GM12878 (cell line): ENCODE measurements at regions not wholly inside any gene's neighbourhood (a gene's known extent, or its start where the extent isn't known, plus 50 kb on each side); places are given as distances from the start of the nearest gene placed in this dataset.

ENCODE experiments used
- ATAC-seq: fragments of 200-7000 bp; cut with Tn5 transposase; 3 replicates; pipeline ENCODE4 v1.9.1; 2020; ENCODE audit warnings: mild to moderate bottlenecking, moderate library complexity
- BruUV-seq: library from RNA; stranded (reverse); fragments of 400-500 nt; replicated peaks from 2 replicates; lab custom pipeline; 2021; lab: Mats Ljungman, UMichigan
- CTCF ChIA-PET: fragments of 300-600 bp; sonication (Branson Sonifier 250); formaldehyde crosslinking; extraction: SDS; loops from one replicate; lab custom pipeline; 2021; ENCODE audit warnings: inconsistent platforms; lab: Yijun Ruan, JAX
- POLR2A ChIA-PET: fragments of 350-600 bp; formaldehyde crosslinking; extraction: SDS; loops from one replicate; lab custom pipeline; 2021; ENCODE audit warnings: inconsistent platforms; lab: Charles Lee
- RAD21 ChIA-PET: fragments of 300-600 bp; sonication (Branson Sonifier 250); formaldehyde crosslinking; loops from one replicate; lab custom pipeline; 2023; ENCODE audit warnings: antibody characterized with exemption; ENCODE audit not compliant: unreplicated experiment; lab: Charles Lee
- SMC1A ChIA-PET: fragments of 300-600 bp; sonication (Branson Sonifier 250); formaldehyde crosslinking; loops from one replicate; lab custom pipeline; 2023; ENCODE audit not compliant: unreplicated experiment, uncharacterized antibody; lab: Charles Lee
- DNase-seq: peaks from one replicate; pipeline ENCODE4 v3.0.0-alpha.2; 2011; ENCODE audit warnings: low read depth, low spot score
- FAIRE-seq: peaks from 3 replicates; lab custom pipeline; 2011; peaks lifted over from hg19 to GRCh38; lab: Jason Lieb, UNC
- H2AFZ ChIP-seq: 2 replicates; pipeline ENCODE4 v1.6.0; 2011; ENCODE audit warnings: low read depth, low read length, control low read depth; ENCODE audit not compliant: control insufficient read depth
- H3K27ac ChIP-seq: 2 replicates; pipeline ENCODE4 v1.5.1; 2011; ENCODE audit warnings: control low read depth; ENCODE audit not compliant: control insufficient read depth, insufficient read depth
- H3K27me3 ChIP-seq, 2 experiments: replicated peaks in 1 of 2; 2 replicates each; pipeline versions ENCODE4 v1.6.0 to v1.6.1; 2011; ENCODE audit warnings: low read length in 1 of 2; ENCODE audit not compliant: control insufficient read depth in 2 of 2, insufficient read depth in 2 of 2
- H3K36me3 ChIP-seq, 2 experiments: 2 replicates each; pipeline ENCODE4 v1.5.1; 2011; ENCODE audit warnings: low read length in 1 of 2; ENCODE audit not compliant: control insufficient read depth in 2 of 2, insufficient read depth in 2 of 2
- H3K4me1 ChIP-seq: 2 replicates; pipeline ENCODE4 v1.6.1; 2011; ENCODE audit warnings: mild to moderate bottlenecking, low read length, moderate library complexity, mixed read lengths; ENCODE audit not compliant: control insufficient read depth, insufficient read depth
- H3K4me2 ChIP-seq: 2 replicates; pipeline ENCODE4 v1.6.0; 2011; ENCODE audit warnings: control low read depth; ENCODE audit not compliant: control insufficient read depth, insufficient read depth
- H3K4me3 ChIP-seq: fragments of 200-600 bp; sonication (generic); 2 replicates; pipeline ENCODE4 v1.5.1; 2016
- H3K79me2 ChIP-seq: 2 replicates; pipeline ENCODE4 v1.6.0; 2011; ENCODE audit warnings: low read length; ENCODE audit not compliant: control insufficient read depth, insufficient read depth
- H3K9ac ChIP-seq: 2 replicates; pipeline ENCODE4 v1.8.0; 2011; ENCODE audit warnings: low read length, control low read depth, mixed read lengths; ENCODE audit not compliant: control insufficient read depth, insufficient read depth
- H3K9me3 ChIP-seq: replicated peaks from 3 replicates; pipeline ENCODE4 v1.5.1; 2011; ENCODE audit warnings: mild to moderate bottlenecking, low read length; ENCODE audit not compliant: control insufficient read depth, insufficient read depth
- H4K20me1 ChIP-seq: 2 replicates; pipeline ENCODE4 v1.6.0; 2011; ENCODE audit not compliant: control insufficient read depth, insufficient read depth
- ATF2 ChIP-seq: IDR thresholded peaks from 2 replicates; pipeline ENCODE4 v1.6.1; 2012; ENCODE audit warnings: low read length, inconsistent platforms
- CHD4 ChIP-seq: fragments of 200-600 bp; sonication (generic); IDR thresholded peaks from 2 replicates; pipeline ENCODE4 v1.6.1; 2016; ENCODE audit warnings: mild to moderate bottlenecking
- ELK1 ChIP-seq: IDR thresholded peaks from 2 replicates; pipeline ENCODE4 v1.6.1; 2012; ENCODE audit warnings: low read depth, low read length, improper control_type of control experiment
- EZH2 ChIP-seq: IDR thresholded peaks from 2 replicates; pipeline ENCODE4 v1.6.1; 2012; ENCODE audit warnings: low read depth, mild to moderate bottlenecking, control low read depth, inconsistent platforms, low read length, borderline replicate concordance; ENCODE audit not compliant: control insufficient read depth
- FOXK2 ChIP-seq: fragments of 450-650 bp; IDR thresholded peaks from 2 replicates; pipeline ENCODE4 v1.6.1; 2017; ENCODE audit warnings: mild to moderate bottlenecking, moderate library complexity
- MEF2A ChIP-seq: IDR thresholded peaks from 2 replicates; pipeline ENCODE4 v1.6.1; 2011; ENCODE audit warnings: low read depth, mild to moderate bottlenecking, low read length, moderate library complexity; ENCODE audit not compliant: insufficient read depth
- MTA2 ChIP-seq: fragments of 450-650 bp; IDR thresholded peaks from 2 replicates; pipeline ENCODE4 v1.6.1; 2016; ENCODE audit warnings: low read depth, mild to moderate bottlenecking, moderate library complexity
- POLR2AphosphoS2 ChIP-seq: IDR thresholded peaks from 2 replicates; pipeline ENCODE4 v1.6.1; 2011; ENCODE audit warnings: low read depth, mild to moderate bottlenecking, low read length, improper control_type of control experiment, moderate library complexity
- SIX5 ChIP-seq: IDR thresholded peaks from 2 replicates; pipeline ENCODE4 v1.6.1; 2011; ENCODE audit warnings: mild to moderate bottlenecking, low read depth, low read length, moderate library complexity; ENCODE audit not compliant: severe bottlenecking
- SP1 ChIP-seq: IDR thresholded peaks from one replicate; pipeline ENCODE4 v1.6.1; 2011; ENCODE audit warnings: low read depth, low read length
- in situ Hi-C: fragments of 300-500 bp; cut with MboI; formaldehyde crosslinking; loops from 9 replicates; pipeline ENCODE4 v1.14.3; 2018; ENCODE audit warnings: mixed read lengths
- intact Hi-C: fragments of 100-400 bp; cut with micrococcal nuclease; formaldehyde crosslinking; loops from one replicate; pipeline ENCODE4 v1.14.2; 2022; ENCODE audit not compliant: unreplicated experiment

DNA sequence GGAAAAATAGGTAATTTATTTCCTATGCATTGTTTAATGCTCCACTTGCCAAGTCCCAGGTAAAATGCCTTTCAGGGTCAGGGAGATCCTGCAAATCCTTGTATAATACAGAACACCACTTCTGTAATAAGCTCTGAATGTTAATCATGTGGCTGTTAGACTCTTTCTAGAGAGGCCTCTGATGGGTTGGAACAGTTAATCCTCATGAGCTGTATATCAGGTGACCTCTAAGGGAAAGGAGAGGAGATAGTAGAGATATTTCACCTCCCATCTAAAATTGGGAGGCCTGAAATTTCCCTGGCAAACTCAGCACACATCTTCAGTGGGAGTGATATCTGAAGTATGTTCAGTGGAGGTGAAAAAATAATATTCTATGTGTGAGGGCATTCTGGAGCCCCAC, 210.6 kb upstream of the WDFY3 start:
- ChIA-PET POLR2A (no interaction called here), RAD21 (no interaction called here), CTCF (no interaction called here), SMC1A (no interaction called here)
- BruUV-seq: no TSS peak
- no peak for TF ChIP-seq ELK1
- H3K4me1 ChIP-seq: no peaks in the 10 kb centered on the region
- no peaks in the 10 kb centered on the region for H3K36me3 ChIP-seq
- no peak overlapping the region for H3K4me3 ChIP-seq
- H4K20me1 ChIP-seq: no peaks in the 10 kb centered on the region
- no peak overlapping the region for H3K27ac ChIP-seq
- in situ Hi-C loops: no loop called here
- FAIRE-seq: no peak
- intact Hi-C loops: no loop called here
- H3K27me3 ChIP-seq: no peaks in the 10 kb centered on the region
- no peak overlapping the region for H2AFZ ChIP-seq
- no peak overlapping the region for H3K4me2 ChIP-seq
- no peak for ATAC-seq
- no peaks in the 10 kb centered on the region for H3K9me3 ChIP-seq
- DNase-seq: no peak
- no peaks in the 10 kb centered on the region for H3K79me2 ChIP-seq
- H3K9ac ChIP-seq: no peak overlapping the region

DNA sequence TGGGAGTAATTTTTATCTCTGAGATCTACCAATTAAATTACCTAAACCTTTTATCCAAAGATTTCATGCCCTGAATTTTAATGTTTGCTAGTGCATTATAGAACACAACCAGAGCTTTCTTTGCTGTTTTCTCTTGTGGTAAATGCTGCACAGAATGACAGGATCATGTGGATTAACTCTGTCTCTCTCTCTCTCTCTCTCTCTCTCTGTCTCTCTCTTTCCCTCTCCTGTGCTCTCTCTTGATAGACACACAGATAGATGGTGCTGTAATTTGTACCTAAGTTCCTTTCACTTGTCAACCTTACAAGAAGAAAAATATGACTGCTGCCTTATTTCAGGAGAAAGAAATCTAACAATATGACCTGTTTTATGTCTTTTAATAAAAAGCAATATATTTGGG, 211.2 kb upstream of the WDFY3 start:
- Histone ChIP-seq H3K4me3 (no peak overlapping the region), H3K4me1 (no peaks in the 10 kb centered on the region), H3K27me3 (no peaks in the 10 kb centered on the region), H3K4me2 (no peak overlapping the region), H3K36me3 (no peaks in the 10 kb centered on the region), H3K9me3 (no peaks in the 10 kb centered on the region), H2AFZ (no peak overlapping the region), H3K9ac (no peak overlapping the region), H3K27ac (no peak overlapping the region), H3K79me2 (no peaks in the 10 kb centered on the region), H4K20me1 (no peaks in the 10 kb centered on the region)
- RAD21 ChIA-PET: no interaction called here
- BruUV-seq: no TSS peak
- CTCF ChIA-PET: no interaction called here
- TF ChIP-seq CHD4 (no peak), FOXK2 (no peak), SIX5 (no peak), POLR2AphosphoS2 (no peak), MTA2 (no peak), ATF2 (no peak), EZH2 (no peak), MEF2A (no peak), SP1 (no peak)
- POLR2A ChIA-PET: no interaction called here
- FAIRE-seq (no peak), ATAC-seq (no peak), DNase-seq (no peak)
- SMC1A ChIA-PET: no interaction called here
- in situ Hi-C loops: no loop called here
- intact Hi-C loops: no loop called here
